GM12878 (cell line): ENCODE measurements at regions not wholly inside any gene's neighbourhood (a gene's known extent, or its start where the extent isn't known, plus 50 kb on each side); places are given as distances from the start of the nearest gene placed in this dataset.

Experiments used
- CHD1 ChIP-seq: IDR thresholded peaks from 2 replicates; pipeline ENCODE4 v1.6.1; 2012; ENCODE audit warnings: low read depth, low read length, improper control_type of control experiment
- CREB1 ChIP-seq: IDR thresholded peaks from 2 replicates; pipeline ENCODE4 v1.6.1; 2012; ENCODE audit warnings: low read depth, mild to moderate bottlenecking, inconsistent platforms
- CREM ChIP-seq: IDR thresholded peaks from 2 replicates; pipeline ENCODE4 v1.6.1; 2014; ENCODE audit warnings: antibody characterized with exemption, low read depth
- CTCF ChIP-seq, 3 experiments: IDR thresholded peaks in 2 of 3; conservative IDR thresholded peaks in 1 of 3; 2 replicates each; pipeline ENCODE4 v1.5.1; 2011; ENCODE audit warnings: low read depth in 3 of 3, low read length in 3 of 3, mild to moderate bottlenecking in 3 of 3, control low read depth in 2 of 3, moderate library complexity in 2 of 3, inconsistent platforms in 1 of 3, mixed read lengths in 1 of 3; ENCODE audit not compliant: control insufficient read depth in 2 of 3, insufficient read depth in 1 of 3; ENCODE audit errors: extremely low read depth in 1 of 3
- HDAC2 ChIP-seq: fragments of 200-600 bp; sonication (generic); IDR thresholded peaks from 2 replicates; pipeline ENCODE4 v1.6.1; 2017
- MYC ChIP-seq: IDR thresholded peaks from 2 replicates; pipeline ENCODE4 v1.6.1; 2011; ENCODE audit warnings: mild to moderate bottlenecking, low read length, moderate library complexity, inconsistent platforms; ENCODE audit not compliant: insufficient read depth, insufficient replicate concordance, insufficient read length, severe bottlenecking
- NR2C1 ChIP-seq: fragments of 450-650 bp; IDR thresholded peaks from 2 replicates; pipeline ENCODE4 v1.6.1; 2017; ENCODE audit warnings: antibody characterized with exemption, mild to moderate bottlenecking, moderate library complexity
- NRF1 ChIP-seq: conservative IDR thresholded peaks from 2 replicates; pipeline ENCODE4 v1.6.1; 2011; ENCODE audit warnings: mild to moderate bottlenecking, low read depth, low read length, improper control_type of control experiment
- SUZ12 ChIP-seq: fragments of 200-600 bp; sonication (generic); IDR thresholded peaks from one replicate; pipeline ENCODE4 v1.6.1; 2018; ENCODE audit warnings: antibody characterized with exemption, mild to moderate bottlenecking; ENCODE audit not compliant: unreplicated experiment
- YY1 ChIP-seq: IDR thresholded peaks from 2 replicates; pipeline ENCODE4 v1.6.1; 2011; ENCODE audit warnings: low read depth, mild to moderate bottlenecking, low read length
- ZSCAN29 ChIP-seq: fragments of 450-650 bp; IDR thresholded peaks from 2 replicates; pipeline ENCODE4 v1.6.1; 2017; ENCODE audit warnings: mild to moderate bottlenecking, moderate library complexity
- TF ChIP-seq, protein P1 (sequence below): fragments of 450-650 bp; IDR thresholded peaks from 2 replicates; pipeline ENCODE4 v1.6.1; 2016; ENCODE audit warnings: mild to moderate bottlenecking

DNA sequence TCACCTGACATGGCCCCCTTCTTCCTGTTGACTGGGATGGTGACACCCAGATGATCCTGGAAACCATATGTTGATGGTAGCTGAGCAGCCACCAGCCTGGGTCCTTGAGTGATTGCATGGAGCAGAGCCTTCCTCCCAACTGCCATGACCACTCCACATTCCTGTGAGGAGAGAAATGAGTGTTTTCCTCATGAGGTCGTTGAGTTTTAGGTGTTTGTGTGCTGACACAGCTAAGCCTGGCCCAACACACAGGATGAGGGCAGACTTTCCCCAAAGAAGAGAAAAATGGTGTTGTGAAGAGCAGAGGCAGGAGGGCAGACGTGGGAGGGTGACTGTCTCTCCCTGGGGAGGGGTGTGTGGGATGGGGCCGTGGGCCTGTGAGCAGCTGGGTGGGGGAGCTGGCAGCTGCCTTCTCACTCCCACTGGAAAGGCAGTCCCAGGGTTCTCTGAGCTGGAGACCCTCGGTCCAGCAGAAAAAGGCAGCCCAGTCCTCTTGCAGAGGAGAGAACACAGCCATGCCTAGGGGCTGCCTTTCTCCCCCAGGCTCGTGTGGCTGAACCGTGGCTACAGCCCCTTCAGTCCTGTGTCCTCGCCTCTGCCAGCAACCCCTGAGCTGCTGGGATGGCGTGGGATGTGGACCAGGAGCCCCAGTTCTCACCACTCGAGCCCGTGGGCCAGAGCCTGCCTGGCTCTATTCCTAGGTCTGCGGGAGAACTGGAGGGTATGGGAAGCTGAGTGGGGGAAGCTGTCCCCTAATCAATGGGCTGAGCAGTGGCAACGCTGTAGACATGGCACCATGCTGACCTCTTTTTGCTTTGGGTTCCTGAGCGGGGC is 257.0 kb downstream of the ADGRD1 start:
- TF ChIP-seq YY1 (no peak), HDAC2 (no peak), CREM (no peak), NRF1 (no peak), SUZ12 (no peak), MYC (no peak), CHD1 (no peak), ZSCAN29 (no peak), CTCF (IDR thresholded peaks at IDR 0.05 in 2 of 3, conservative IDR thresholded peaks at IDR 0.05 in 1 of 3; ENCODE audit: control insufficient read depth in 2 of 3, extremely low read depth in 1 of 3, insufficient read depth in 1 of 3, low read depth in 3 of 3, low read length in 3 of 3) (no peak), CREB1 (no peak), NR2C1 (no peak)
- TF ChIP-seq, protein P1, sequence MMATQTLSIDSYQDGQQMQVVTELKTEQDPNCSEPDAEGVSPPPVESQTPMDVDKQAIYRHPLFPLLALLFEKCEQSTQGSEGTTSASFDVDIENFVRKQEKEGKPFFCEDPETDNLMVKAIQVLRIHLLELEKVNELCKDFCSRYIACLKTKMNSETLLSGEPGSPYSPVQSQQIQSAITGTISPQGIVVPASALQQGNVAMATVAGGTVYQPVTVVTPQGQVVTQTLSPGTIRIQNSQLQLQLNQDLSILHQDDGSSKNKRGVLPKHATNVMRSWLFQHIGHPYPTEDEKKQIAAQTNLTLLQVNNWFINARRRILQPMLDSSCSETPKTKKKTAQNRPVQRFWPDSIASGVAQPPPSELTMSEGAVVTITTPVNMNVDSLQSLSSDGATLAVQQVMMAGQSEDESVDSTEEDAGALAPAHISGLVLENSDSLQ = no peak
